ENCODE measurements at regions not wholly inside any gene's neighbourhood (a gene's known extent, or its start where the extent isn't known, plus 50 kb on each side); places are given as distances from the start of the nearest gene placed in this dataset.

GRCh38 chr2:223219872-223220657 is 168.1 kb downstream of the KCNE4 start:
- in situ Hi-C loops (cut with MboI; ENCODE audit: low sequenced_read_pairs, unreplicated experiment) = no loop called here
- no peak for DNase-seq (ENCODE audit: low spot score)
- TF ChIP-seq CTCF (IDR thresholded peaks at IDR 0.05; ENCODE audit: borderline replicate concordance, control extremely low read depth, extremely low read depth, insufficient read depth, missing control alignments) = no peak

- TF ChIP-seq CTCF (IDR thresholded peaks at IDR 0.05; ENCODE audit: borderline replicate concordance, control extremely low read depth, extremely low read depth, insufficient read depth, missing control alignments) = no peak
- no peak for DNase-seq (ENCODE audit: low spot score)
- in situ Hi-C loops (cut with MboI; ENCODE audit: low sequenced_read_pairs, unreplicated experiment) = no loop called here
Observed at GRCh38 chr2:223220658-223220925, 168.6 kb downstream of the KCNE4 start.

- TF ChIP-seq CTCF (IDR thresholded peaks at IDR 0.05; ENCODE audit: borderline replicate concordance, control extremely low read depth, extremely low read depth, insufficient read depth, missing control alignments) = no peak
- in situ Hi-C loops (cut with MboI; ENCODE audit: low sequenced_read_pairs, unreplicated experiment) = no loop called here
- no peak for DNase-seq (ENCODE audit: low spot score)
Observed at GRCh38 chr2:223221139-223221835, 169.3 kb downstream of the KCNE4 start.

GRCh38 chr2:223222397-223222796 is 170.4 kb downstream of the KCNE4 start:
- DNase-seq (ENCODE audit: low spot score) = no peak
- TF ChIP-seq CTCF (IDR thresholded peaks at IDR 0.05; ENCODE audit: borderline replicate concordance, control extremely low read depth, extremely low read depth, insufficient read depth, missing control alignments) = no peak
- in situ Hi-C loops (cut with MboI; ENCODE audit: low sequenced_read_pairs, unreplicated experiment) = no loop called here

GRCh38 chr2:223223156-223223555 is 171.2 kb downstream of the KCNE4 start:
- no peak for DNase-seq (ENCODE audit: low spot score)
- in situ Hi-C loops (cut with MboI; ENCODE audit: low sequenced_read_pairs, unreplicated experiment) = no loop called here
- no peak for TF ChIP-seq CTCF (IDR thresholded peaks at IDR 0.05; ENCODE audit: borderline replicate concordance, control extremely low read depth, extremely low read depth, insufficient read depth, missing control alignments)

- DNase-seq (ENCODE audit: low spot score) = no peak
- no peak for TF ChIP-seq CTCF (IDR thresholded peaks at IDR 0.05; ENCODE audit: borderline replicate concordance, control extremely low read depth, extremely low read depth, insufficient read depth, missing control alignments)
- in situ Hi-C loops (cut with MboI; ENCODE audit: low sequenced_read_pairs, unreplicated experiment) = no loop called here
Observed at GRCh38 chr2:223225266-223225665, 173.3 kb downstream of the KCNE4 start.

All from GM13976 (cell line).